HG03025 (cell line): ENCODE measurements at regions not wholly inside any gene's neighbourhood (a gene's known extent, or its start where the extent isn't known, plus 50 kb on each side); places are given as distances from the start of the nearest gene placed in this dataset.

Source experiments
- ATAC-seq: cut with Tn5 transposase; IDR thresholded peaks from one replicate; pipeline ENCODE4 v1.9.1; 2021; ENCODE audit warnings: mild to moderate bottlenecking, moderate library complexity; ENCODE audit not compliant: unreplicated experiment, low FRiP score

DNA sequence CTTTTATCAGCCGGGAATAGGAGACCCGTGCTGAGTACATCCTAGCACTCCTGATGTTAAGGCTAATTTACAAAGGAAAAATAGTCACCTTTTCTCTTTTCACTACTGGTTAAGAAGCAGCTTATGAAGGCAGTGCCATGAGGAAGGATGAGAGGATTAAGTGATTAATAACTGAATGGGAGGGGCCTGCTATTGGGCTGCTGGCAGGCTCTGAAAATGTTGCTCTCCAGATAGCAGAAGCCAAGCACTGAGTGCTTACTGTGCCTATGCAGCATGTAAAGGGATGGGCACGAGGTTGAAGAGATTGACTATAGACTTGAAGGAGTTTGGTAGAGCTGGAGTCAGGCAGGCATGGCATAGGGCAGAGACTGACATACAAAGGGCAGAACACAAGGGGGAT, 282.4 kb upstream of the THSD7B start:
- no peak for ATAC-seq

- ATAC-seq: no peak
Measured at GRCh38 chr2:136482006-136482405, 283.3 kb upstream of the THSD7B start.

DNA sequence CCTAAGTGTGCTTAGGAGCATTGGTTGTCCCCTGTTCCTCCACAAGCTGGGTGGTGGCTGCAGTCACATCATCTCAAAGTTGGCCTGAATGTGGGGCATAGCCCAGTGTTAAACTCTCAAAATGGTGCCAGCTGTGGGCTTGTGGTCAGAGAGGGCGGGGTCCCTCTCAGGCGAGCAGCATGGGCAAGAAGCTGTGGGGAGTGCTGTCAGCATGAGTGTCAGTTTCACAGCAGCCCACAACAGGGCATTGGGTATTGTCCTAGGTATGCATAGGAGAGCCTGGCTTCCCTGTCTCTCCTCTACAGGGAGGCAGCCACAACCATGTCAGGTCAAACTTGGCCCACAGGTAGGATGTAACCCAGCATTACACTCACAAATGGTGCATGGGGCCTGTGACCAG, 285.6 kb upstream of the THSD7B start:
- ATAC-seq: no peak

DNA sequence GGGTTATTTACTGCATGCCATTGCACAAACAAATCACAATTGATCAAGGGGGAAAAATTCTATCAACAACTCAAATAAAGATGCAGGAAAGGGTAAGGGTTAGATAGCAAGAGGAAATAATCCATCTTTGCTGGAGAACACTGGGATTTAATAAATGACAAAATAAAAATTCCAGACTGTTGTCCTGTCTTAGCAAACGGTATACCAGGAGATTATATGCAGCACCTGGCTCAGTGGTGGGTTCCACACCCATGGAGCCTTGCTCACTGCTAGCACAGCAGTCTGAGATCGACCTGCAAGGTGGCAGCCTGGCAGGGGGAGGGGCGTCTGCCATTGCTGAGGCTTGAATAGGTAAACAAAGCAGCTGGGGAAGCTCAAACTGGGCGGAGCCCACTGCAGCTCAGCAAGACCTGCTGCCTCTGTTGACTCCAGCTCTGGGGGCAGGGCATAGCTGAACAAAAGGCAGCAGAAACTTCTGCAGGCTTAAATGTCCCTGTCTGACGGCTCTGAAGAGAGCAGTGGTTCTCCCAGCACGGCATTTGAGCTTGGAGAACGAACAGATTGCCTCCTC, 296.5 kb upstream of the THSD7B start:
- ATAC-seq: no peak

DNA sequence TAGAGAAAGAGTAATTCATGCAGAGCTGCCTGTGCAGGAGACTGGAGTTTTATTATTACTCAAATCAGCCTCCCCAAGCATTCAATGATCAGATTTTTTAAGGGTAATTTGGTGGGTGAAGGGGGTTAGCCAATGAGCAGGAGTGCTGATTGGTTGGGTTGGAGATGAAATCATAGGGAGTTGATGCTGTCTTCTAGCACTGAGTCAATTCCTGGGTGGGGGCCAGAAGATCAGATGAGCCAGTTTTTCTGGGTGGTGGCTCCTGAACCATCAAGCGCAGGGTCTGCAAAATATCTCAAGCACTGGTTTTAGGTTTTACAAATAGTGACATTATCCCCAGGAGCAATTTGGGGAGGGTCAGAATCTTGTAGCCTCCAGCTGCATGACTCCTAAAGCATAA, 312.8 kb upstream of the THSD7B start:
- ATAC-seq: no peak

GRCh38 chr2:136448986-136449780, 316.2 kb upstream of the THSD7B start:
- ATAC-seq: no peak

GRCh38 chr2:136448432-136448831, 316.9 kb upstream of the THSD7B start:
- ATAC-seq: no peak

DNA sequence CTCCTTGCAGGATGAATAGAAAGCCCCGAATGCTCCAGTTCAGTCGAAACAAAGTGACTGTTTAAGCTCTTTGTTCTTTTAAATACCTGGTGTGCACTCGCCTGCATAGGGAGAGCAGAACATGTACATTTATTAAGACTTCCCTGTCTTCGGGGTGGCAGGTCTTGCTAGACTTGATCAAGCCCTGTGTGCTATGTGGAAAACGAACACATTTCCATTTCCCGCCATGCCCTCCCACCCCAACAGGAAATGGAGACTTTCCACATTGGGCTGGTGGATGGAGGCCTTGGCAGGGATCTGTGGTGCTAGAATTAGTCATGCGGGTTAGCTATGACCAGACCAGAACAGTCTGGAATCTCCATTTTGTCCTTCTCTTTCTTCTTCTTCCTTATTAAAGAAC, 321.0 kb upstream of the THSD7B start:
- ATAC-seq: no peak

DNA sequence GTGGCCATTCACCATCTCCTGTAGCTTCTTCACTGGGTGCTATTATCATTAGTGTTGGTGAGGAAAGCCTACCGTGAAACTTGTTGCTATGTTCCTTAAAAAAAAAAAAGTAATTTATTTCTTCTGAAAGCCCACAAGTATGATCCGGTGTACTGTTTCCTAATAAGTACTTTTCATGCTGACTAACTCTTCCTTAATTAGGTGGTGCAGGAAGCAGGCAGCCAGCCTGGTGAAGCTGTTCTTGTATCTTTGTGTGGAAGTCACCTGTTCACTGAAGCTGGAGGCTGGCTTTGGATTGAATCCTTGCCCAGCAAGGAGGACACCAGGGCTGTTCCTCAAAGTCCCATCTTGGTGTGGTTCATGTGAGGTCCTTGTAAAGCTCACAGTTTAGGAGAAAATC, 321.7 kb upstream of the THSD7B start:
- no peak for ATAC-seq

GRCh38 chr2:136441979-136442714, 323.2 kb upstream of the THSD7B start:
- ATAC-seq: no peak

DNA sequence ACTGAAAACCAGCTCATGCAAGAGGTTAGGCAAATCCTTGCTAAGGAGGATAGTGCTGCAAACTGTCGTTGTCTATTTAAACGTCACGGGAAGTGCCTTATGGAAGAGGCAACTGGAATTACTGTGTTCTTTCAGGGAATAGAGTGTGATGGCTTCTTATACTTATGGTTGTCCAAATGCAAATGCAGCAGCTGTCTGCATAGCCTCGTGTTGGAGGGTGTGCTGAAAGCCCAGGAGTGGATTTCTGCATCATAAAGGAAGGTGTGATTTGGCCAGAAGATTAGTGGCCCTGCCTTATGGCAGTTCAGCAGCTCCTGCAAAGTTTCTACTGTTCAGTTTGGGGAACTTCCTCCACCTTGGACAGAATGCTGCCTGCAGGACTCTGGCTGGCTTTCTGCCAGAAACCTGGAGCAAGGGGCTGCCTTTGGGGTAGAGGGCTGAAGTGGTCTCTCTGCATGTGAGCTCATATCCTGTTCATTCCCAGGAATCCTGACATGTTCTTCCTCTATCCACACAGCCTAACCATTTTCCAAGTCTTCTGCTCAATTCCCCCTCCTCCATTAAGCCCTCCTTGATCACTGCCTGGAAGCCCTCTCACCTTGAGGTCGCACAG, 321.2 kb upstream of the CXCR4 start:
- no peak for ATAC-seq

DNA sequence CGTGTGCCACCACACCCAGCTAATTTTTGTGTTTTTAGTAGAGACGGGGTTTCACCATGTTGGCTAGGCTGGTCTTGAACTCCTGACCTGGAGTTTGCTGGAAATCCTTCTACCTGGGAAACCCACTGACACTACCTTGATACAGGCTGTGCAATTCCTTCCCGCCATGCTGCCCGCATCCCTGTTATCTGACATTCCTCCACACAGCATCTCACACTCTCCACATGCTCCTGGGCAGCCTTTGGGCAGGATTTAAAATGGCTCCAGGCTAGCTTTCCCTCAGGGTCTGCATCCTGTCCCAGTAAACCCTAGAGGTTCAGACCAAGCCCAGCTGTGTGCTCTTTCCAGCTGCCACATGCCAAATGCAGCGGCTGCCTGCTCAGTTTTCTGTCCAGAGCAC, 319.5 kb upstream of the CXCR4 start:
- no peak for ATAC-seq

DNA sequence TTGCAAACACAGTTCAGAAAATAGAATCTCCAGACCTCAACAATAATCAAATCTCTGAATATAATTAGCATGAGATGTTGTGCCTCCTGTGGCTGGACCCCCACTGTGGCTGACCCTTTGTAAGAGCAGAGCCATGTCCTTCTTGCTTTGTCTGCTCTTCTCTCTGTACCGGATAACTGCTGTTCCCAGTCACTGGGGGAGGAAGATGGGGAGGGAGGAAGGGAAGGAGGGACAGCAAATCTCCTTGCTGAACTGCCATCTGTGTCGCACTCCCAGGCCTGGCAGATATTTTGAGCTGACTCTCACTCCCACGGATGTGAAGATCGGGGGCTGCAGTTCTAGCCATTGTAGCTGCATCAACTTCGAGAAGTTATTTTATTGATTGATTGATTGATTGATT, 319.0 kb upstream of the CXCR4 start:
- no peak for ATAC-seq

GRCh38 chr2:136434251-136434715, 316.3 kb upstream of the CXCR4 start:
- no peak for ATAC-seq

- no peak for ATAC-seq
Measured at GRCh38 chr2:136433261-136433660, 315.3 kb upstream of the CXCR4 start.

DNA sequence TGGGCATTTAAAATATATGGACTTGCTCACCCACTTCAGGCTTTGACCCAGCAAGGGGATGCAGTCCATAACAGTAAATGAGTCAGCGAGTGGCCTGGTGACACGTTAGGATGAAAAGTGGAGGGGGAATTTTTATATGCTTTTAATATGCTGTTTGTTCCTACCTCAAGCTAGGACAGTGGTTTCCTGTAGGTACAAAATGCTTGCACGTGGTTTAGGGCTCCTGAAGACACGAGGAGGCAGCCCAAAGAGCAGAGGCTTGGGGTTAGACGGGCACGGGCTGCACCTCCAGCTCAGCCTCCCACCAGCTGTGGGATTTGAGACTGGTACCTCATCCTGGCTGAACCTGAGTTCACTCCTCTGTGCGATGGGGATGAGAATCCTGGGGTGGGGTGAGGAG, 306.2 kb upstream of the CXCR4 start:
- ATAC-seq: no peak

- peak; percentile 98 for ATAC-seq
Measured at GRCh38 chr2:136423516-136423996, 305.6 kb upstream of the CXCR4 start.

DNA sequence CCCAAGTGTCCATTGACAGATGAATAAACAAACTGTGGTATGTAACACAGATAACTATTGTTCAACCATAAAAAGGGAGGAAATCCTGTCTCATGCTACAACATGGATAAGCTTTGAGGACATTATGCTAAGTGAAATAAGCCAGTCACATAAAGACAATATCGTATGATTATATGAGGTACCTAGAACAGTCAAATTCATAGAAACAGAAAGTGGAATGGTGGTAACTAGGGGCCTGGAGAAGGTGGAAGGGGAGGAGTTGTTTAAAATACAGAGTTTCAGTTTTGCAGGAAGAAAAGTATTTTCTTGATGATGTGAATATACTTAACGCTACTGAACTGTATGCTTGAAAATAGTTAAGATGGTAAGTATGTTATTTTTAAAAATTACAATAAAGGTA, 304.6 kb upstream of the CXCR4 start:
- no peak for ATAC-seq

DNA sequence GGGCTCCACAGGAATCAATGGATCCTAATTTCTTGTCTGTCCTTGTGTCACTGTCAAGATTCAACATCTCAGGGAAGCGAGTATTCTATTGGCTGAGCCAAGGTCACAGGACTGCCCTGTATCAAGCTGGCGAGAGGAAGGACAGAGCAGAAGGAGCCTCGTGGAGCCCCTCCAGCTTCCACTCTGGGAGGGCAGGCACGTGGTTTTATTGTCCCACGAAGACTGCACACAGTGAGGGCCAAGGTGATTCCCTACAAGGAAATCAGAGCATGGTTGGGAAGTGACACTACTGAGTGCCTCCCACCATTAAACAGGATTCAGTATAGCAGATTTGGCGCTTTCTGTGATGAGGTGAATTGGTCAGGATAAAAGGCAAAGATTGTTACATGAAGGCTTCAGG, 302.4 kb upstream of the CXCR4 start:
- no peak for ATAC-seq

DNA sequence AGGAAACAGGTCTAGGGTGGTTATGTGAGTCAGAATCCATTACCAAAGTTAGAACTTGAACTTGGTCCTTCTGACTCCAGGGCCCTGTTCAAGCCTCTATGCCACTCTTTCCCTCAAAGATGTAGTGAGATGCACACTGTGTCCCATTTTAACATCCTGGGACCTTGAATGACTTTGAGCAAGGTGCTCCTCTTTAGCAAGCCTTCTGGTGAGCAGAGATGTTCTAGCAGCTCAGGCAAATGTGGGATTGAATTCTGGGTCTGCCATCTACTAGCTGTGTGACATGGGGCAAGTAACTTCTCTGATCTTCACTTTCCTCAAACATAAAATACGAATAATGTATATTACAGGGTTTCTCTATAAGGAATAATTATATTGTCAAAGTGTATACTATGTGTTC, 294.0 kb upstream of the CXCR4 start:
- no peak for ATAC-seq

GRCh38 chr2:136410673-136411072, 292.7 kb upstream of the CXCR4 start:
- no peak for ATAC-seq
